HG03442 (cell line): ENCODE measurements at regions not wholly inside any gene's neighbourhood (a gene's known extent, or its start where the extent isn't known, plus 50 kb on each side); places are given as distances from the start of the nearest gene placed in this dataset.

Source experiments
- ATAC-seq: cut with Tn5 transposase; IDR thresholded peaks from one replicate; pipeline ENCODE4 v1.9.1; 2021; ENCODE audit warnings: mild to moderate bottlenecking, moderate library complexity; ENCODE audit not compliant: unreplicated experiment

DNA sequence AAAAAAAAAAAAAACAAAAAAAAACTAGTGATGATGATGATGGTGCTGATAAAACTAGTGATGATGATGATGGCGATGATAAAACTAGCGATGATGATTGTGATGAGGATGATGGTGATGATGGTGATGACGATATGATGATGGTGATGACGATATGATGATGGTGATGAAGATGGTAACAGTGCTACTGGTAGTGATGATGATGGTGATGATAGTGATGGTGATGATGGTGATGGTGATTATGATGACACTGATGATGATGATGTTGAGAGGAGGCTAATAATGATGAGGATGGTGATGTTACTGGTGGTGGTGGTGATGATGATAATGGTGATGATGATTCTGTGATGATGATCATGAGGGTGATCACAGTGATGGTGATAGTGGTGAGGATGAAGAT, 345.5 kb upstream of the CDH4 start:
- ATAC-seq: no peak

- ATAC-seq: no peak
Measured at GRCh38 chr20:60913298-60913697, 338.8 kb upstream of the CDH4 start.

- no peak for ATAC-seq
Measured at GRCh38 chr20:60921022-60921622, 330.9 kb upstream of the CDH4 start.

DNA sequence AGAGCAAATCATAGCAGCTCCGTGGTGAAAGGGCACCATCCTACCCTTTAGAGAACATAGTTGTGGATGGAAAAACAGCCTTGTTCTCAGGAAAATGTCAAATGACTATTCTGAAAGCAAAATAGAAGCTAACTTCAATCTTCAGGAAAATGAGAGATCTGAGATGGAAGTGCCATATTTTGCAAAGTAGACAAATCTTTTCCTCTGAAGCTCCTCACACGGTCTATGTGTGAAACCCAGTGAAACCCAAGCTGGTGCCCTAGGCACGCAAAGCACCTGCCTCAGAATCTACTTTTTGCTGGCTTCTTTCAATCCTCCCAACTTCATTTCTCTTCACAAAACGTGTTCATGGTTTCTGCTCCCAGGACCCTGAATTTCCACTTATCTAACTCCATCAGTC, 325.2 kb upstream of the CDH4 start:
- no peak for ATAC-seq

DNA sequence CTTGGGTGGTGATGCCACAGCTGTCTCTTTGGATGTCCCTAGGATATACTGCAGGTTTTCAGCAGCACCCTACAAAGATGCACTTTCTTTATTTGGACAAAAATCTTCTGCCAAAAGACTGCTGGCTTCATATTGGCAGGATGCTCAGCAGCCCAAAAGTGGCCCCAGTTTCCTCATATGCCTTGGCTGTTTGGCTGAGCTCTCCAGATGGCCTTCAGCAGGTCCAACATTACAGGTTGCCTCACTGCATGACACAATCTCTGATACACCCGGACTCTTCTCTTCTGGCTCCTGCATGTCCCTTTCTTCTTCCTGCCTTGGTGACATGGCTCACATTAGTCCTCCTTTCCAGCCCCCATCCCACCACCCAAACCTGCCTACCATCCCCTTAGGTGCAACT, 323.7 kb upstream of the CDH4 start:
- ATAC-seq: no peak

GRCh38 chr20:60930023-60930790, 321.9 kb upstream of the CDH4 start:
- no peak for ATAC-seq

DNA sequence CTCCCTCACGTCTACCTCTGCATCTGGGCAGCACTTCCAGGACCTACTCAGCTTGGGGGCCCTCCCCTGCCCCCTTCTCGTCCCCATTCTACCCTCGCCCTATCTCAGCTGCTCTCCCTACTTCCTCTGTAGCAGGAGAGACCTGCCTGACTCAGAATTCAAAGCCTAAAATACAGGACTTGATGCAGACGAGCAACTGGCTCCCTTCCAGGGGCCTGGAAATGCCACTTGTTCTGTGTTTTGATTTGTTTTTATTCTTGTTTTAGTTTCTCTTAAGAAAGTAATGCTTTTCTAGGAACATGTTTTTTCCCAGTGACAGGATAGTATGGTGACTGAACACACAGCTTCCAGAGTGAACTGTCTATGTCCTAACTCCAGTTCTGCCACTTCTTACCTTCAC, 320.4 kb upstream of the CDH4 start:
- no peak for ATAC-seq

DNA sequence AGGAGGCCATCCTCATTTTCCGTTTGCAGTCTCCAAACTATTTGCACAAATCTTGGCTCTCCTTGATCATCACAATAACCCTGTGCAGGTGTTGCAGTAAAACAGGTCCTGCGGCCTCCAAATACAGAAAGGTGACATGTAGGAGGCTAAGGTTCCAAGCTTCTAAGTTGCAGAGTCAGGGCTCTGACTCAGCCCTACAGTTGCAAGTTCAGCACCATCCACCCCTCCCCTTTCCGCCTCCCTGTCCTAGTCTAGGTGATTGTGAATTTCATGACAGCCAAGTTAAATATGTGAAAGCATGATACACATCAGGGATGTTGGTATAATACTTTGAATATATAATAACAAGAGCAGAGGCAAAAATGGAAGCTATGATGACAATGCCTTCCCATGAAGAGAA, 317.3 kb upstream of the CDH4 start:
- no peak for ATAC-seq

DNA sequence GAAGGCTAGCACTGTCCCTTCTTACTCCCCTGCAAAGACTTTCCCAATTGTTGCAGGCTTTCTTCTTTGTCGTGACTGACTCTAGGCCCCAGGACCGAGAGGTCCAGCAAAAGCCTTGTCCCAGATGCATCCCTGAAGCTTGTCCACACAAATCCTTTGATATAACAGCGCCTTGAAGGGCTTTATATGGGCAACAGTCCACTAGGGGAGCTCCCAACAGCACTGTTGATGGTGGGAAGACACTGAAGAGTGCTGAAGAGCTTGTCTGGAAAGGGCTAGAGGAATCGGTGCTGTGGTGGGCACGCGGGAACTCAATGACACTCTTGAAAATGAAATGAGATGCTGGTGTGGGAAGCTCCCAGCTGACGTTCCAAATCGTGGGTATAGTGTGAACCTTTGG, 316.1 kb upstream of the CDH4 start:
- no peak for ATAC-seq

DNA sequence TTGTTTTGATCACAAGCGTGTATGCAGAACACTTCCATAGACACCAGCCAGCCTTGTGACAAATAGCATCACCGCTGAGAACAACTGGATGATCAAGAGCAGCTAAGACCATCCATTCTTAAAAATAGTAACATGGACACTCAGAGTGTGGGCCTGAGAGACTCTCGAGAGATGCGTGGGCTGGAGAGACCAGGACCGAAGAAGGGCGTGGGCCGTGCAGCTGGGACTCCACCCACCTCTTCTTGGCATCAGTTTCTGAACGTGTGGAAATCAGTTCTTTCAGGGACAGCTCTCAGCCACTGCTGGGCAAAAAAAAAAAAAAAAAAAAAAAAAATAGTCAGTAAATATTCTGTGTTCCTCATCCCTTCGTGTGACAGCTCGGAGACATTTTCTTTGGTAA, 314.5 kb upstream of the CDH4 start:
- no peak for ATAC-seq

DNA sequence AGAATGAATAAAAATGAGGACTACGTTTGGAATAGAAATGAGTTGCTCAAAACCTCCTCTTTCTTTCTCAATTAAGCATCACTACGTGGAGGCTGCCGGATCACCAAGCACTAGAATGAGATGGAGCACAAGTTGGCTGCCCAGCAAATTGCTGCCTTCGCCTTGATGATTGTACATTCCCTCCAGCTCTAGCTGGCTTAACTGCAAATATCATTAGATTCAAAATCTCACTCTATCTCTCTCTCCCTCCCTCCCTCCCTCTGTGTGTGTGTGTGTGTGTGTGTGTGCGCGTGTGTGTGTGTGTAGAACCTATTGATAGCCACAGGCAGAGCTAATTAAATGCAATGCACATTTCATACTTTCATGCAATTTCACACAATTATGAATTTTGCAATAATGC, 310.7 kb upstream of the CDH4 start:
- no peak for ATAC-seq

DNA sequence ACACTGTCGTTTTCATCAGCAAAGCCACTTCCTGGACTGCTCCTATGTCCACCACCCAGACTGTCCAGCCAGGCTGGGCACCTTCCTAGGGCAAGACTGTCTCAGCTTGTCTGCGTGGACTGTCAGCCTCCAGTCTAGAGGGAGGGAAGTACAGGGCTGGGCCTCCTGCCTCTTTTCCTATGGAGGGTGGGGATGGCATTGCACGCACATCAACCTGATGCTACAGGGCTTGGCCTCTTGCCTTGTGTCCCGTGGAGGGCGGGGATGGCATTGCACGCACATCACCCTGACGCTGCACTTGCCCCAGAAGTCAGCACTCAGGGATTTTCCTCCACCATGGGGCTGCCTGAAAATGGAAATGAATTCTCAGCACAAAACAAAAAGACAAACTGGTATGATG, 304.2 kb upstream of the CDH4 start:
- ATAC-seq: no peak

- ATAC-seq: no peak
Measured at GRCh38 chr20:60948224-60948623, 303.8 kb upstream of the CDH4 start.

- ATAC-seq: no peak
Measured at GRCh38 chr20:60950561-60950960, 301.5 kb upstream of the CDH4 start.

DNA sequence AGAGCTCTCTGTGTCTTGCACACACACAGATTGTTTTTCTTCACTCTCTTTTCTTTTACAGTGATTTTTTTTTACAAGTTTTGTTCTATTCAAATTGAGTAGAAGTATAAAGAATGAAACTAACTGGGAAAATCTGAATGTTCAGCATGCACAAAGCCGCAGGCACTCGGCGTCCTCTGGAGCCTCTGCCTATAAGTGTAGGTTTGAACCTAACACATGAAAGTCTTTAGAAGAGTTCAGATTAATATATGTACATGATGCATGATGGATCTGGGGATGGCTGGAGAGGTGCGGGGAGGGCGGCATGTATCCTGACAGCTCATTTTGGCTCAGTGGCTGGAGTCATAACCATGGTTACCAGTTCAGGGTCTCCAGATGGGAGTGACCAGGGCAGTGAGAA, 301.1 kb upstream of the CDH4 start:
- no peak for ATAC-seq

- no peak for ATAC-seq
Measured at GRCh38 chr20:60952861-60953260, 299.2 kb upstream of the CDH4 start.

GRCh38 chr20:60953321-60953720, 298.7 kb upstream of the CDH4 start:
- no peak for ATAC-seq

GRCh38 chr20:60955706-60956105, 296.4 kb upstream of the CDH4 start:
- no peak for ATAC-seq

DNA sequence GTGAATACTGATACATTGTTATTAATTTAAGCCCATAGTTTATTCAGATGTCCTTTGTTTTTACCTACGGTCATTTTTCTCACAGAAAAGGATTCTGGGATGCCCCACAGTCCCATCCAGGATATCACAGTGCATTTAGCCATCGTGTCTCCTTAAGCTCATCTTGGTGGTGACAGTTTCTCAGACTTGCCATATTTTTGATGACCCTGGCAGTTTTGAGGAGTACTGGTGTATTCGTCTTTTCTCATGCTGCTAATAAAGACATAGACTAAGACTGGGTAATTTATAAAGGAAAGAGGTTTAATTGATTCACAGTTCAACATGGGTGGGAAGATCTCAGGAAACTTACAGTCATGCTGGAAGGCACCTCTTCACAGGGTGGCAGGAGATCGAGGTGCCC, 295.9 kb upstream of the CDH4 start:
- no peak for ATAC-seq

GRCh38 chr20:60957621-60958020, 294.4 kb upstream of the CDH4 start:
- no peak for ATAC-seq

DNA sequence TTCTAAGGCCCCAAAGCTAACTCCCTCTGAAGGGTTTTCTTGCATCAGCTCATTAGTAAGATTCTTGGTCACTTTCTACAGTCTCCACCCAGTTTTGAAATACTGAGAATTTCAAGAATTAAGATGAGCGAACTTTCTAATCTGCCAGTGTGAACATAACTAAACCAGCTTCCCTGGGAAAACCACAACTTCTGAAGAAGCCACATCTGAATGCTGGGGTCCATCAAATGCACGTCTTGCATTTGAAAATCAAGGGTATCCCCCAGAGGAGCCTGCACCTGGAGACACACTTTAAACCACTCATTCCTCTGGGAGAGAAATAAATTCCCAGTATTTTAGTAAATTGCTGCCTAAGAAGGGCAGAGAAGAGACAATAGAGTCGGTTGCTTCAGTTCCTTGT, 292.1 kb upstream of the CDH4 start:
- ATAC-seq: no peak

GRCh38 chr20:60960500-60960899, 291.6 kb upstream of the CDH4 start:
- no peak for ATAC-seq

DNA sequence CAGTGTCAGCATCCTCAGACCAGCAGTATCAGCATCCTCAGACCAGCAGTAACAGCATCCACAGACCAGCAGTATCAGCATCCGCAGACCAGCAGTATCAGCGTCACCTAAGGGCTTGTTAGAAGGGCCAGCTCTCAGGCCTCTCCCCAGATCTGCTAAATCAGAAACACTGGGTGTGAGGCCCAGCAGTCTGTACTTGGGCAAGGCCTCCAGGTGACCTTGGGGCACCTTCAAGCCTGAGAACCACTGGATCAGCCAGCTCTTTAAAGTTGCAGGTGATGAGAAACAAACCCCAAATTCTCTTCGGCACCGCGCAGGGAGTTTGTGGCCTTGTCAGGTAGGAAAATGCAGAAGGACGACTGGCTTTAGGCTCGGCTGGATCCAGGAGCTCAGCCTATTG, 290.5 kb upstream of the CDH4 start:
- no peak for ATAC-seq
